ENCODE measurements at regions not wholly inside any gene's neighbourhood (a gene's known extent, or its start where the extent isn't known, plus 50 kb on each side); places are given as distances from the start of the nearest gene placed in this dataset.

GRCh38 chr2:151083856-151084795 lies 177.5 kb downstream of the RBM43 start:
- no peak for DNase-seq

- no peak for DNase-seq
Observed at GRCh38 chr2:151078889-151079288, 182.8 kb downstream of the RBM43 start.

- no peak for DNase-seq
Observed at GRCh38 chr2:151071906-151072305, 189.8 kb downstream of the RBM43 start.

GRCh38 chr2:151071382-151071781 lies 190.3 kb downstream of the RBM43 start:
- DNase-seq, result no peak

GRCh38 chr2:151070253-151070652 lies 191.4 kb downstream of the RBM43 start:
- DNase-seq, result no peak

- DNase-seq, result no peak
Observed at GRCh38 chr2:151067658-151068369, 193.8 kb downstream of the RBM43 start.

- DNase-seq, result no peak
Observed at GRCh38 chr2:151063271-151063670, 198.4 kb downstream of the RBM43 start.

- no peak for DNase-seq
Observed at GRCh38 chr2:151060287-151060686, 201.4 kb downstream of the RBM43 start.

GRCh38 chr2:151056870-151057269 lies 204.8 kb downstream of the RBM43 start:
- DNase-seq, result no peak

- no peak for DNase-seq
Observed at GRCh38 chr2:151053661-151053990, 208.0 kb downstream of the RBM43 start.

GRCh38 chr2:151052850-151053660 lies 208.6 kb downstream of the RBM43 start:
- no peak for DNase-seq

- peak; percentile 1 for DNase-seq
Observed at GRCh38 chr2:151051574-151052220, 210.0 kb downstream of the RBM43 start.

- DNase-seq, result no peak
Observed at GRCh38 chr2:151049746-151050145, 211.9 kb downstream of the RBM43 start.

GRCh38 chr2:151048331-151049054 lies 213.2 kb downstream of the RBM43 start:
- DNase-seq, result no peak

GRCh38 chr2:151043484-151043883 lies 218.2 kb downstream of the RBM43 start:
- DNase-seq, result no peak

- DNase-seq, result no peak
Observed at GRCh38 chr2:151042964-151043363, 218.7 kb downstream of the RBM43 start.

- DNase-seq, result no peak
Observed at GRCh38 chr2:151040039-151040438, 221.6 kb downstream of the RBM43 start.

- DNase-seq, result no peak
Observed at GRCh38 chr2:151038516-151038915, 223.1 kb downstream of the RBM43 start.

GRCh38 chr2:151037434-151037833 lies 224.2 kb downstream of the RBM43 start:
- no peak for DNase-seq

- DNase-seq, result no peak
Observed at GRCh38 chr2:151033271-151034248, 228.1 kb downstream of the RBM43 start.
